HL-60 (cell line): ENCODE measurements at regions not wholly inside any gene's neighbourhood (a gene's known extent, or its start where the extent isn't known, plus 50 kb on each side); places are given as distances from the start of the nearest gene placed in this dataset.

Source experiments
- DNase-seq, 2 experiments: peaks; one replicate each; pipeline ENCODE4 v3.0.0-alpha.2; 2010 to 2020; ENCODE audit warnings: low read depth in 1 of 2, low spot score in 1 of 2
- H3K27ac ChIP-seq: fragments of 250-450 bp; sonication (Bioruptor Pico); replicated peaks from 2 replicates; pipeline ENCODE4 v1.5.1; 2020; ENCODE audit warnings: mild to moderate bottlenecking, moderate library complexity
- H3K27me3 ChIP-seq: fragments of 250-450 bp; sonication (Bioruptor Pico); 2 replicates; pipeline ENCODE4 v1.5.1; 2021; ENCODE audit warnings: mild to moderate bottlenecking, moderate library complexity; ENCODE audit not compliant: insufficient read depth, poor library complexity, severe bottlenecking
- H3K4me3 ChIP-seq: replicated peaks from 2 replicates; pipeline ENCODE4 v1.5.1; 2011; ENCODE audit warnings: mild to moderate bottlenecking, control low read depth, low read length; ENCODE audit not compliant: insufficient read depth
- CTCF ChIP-seq: IDR thresholded peaks from one replicate; pipeline ENCODE4 v1.5.1; 2011; ENCODE audit warnings: low read length, control low read depth, inconsistent platforms; ENCODE audit not compliant: insufficient read depth
- GABPA ChIP-seq: IDR thresholded peaks from 2 replicates; pipeline ENCODE4 v1.6.1; 2012; ENCODE audit warnings: low read depth
- POLR2AphosphoS5 ChIP-seq: IDR thresholded peaks from 2 replicates; pipeline ENCODE4 v1.6.1; 2012; ENCODE audit warnings: low read depth
- REST ChIP-seq: IDR thresholded peaks from 2 replicates; pipeline ENCODE4 v1.6.1; 2012; ENCODE audit warnings: low read depth; ENCODE audit not compliant: insufficient replicate concordance
- SPI1 ChIP-seq: IDR thresholded peaks from 2 replicates; pipeline ENCODE4 v1.6.1; 2012; ENCODE audit warnings: low read depth, mild to moderate bottlenecking, borderline replicate concordance

GRCh38 chr6:126112171-126112632, 125.9 kb downstream of the TRMT11 start:
- no peak for DNase-seq
- TF ChIP-seq GABPA (no peak), REST (no peak), POLR2AphosphoS5 (no peak), CTCF (no peak), SPI1 (no peak)
- H3K4me3 ChIP-seq: no peak overlapping the region
- no peaks in the 10 kb centered on the region for H3K27me3 ChIP-seq
- H3K27ac ChIP-seq: no peak overlapping the region

- DNase-seq: no peak
- TF ChIP-seq GABPA (no peak), POLR2AphosphoS5 (no peak), REST (no peak), CTCF (no peak), SPI1 (no peak)
- H3K4me3 ChIP-seq: no peak overlapping the region
Observed at GRCh38 chr6:126113261-126113660, 126.9 kb downstream of the TRMT11 start.

GRCh38 chr6:126117251-126117650, 130.9 kb downstream of the TRMT11 start:
- H3K4me3 ChIP-seq: no peak overlapping the region
- no peak for TF ChIP-seq CTCF
- no peak for TF ChIP-seq POLR2AphosphoS5
- H3K27ac ChIP-seq: no peak overlapping the region
- no peaks in the 10 kb centered on the region for H3K27me3 ChIP-seq
- DNase-seq: no peak

More at GRCh38 chr6:126113261-126113660, 126.9 kb downstream of the TRMT11 start:
- Histone ChIP-seq H3K27ac (no peak overlapping the region), H3K27me3 (no peaks in the 10 kb centered on the region)

GRCh38 chr6:126118058-126118755, 131.9 kb downstream of the TRMT11 start:
- TF ChIP-seq CTCF (no peak), REST (no peak), POLR2AphosphoS5 (no peak), GABPA (no peak), SPI1 (no peak)
- Histone ChIP-seq H3K4me3 (no peak overlapping the region), H3K27me3 (no peaks in the 10 kb centered on the region), H3K27ac (no peak overlapping the region)
- DNase-seq: no peak
